ENCODE measurements at regions not wholly inside any gene's neighbourhood (a gene's known extent, or its start where the extent isn't known, plus 50 kb on each side); places are given as distances from the start of the nearest gene placed in this dataset.

GRCh38 chr14:65200454-65200853 lies 98.1 kb upstream of the MAX start:
- Histone ChIP-seq H3K4me3 (ENCODE audit: low read length) (no peak overlapping the region), H3K4me1 (ENCODE audit: insufficient read depth, low read length) (peaks cover 3% of the 10 kb centered on the region; the same call in 1 of the 2 replicates), H2AFZ (ENCODE audit: low read length) (no peak overlapping the region), H3K9ac (ENCODE audit: low read length) (no peak overlapping the region), H3F3A (ENCODE audit: low read length, unreplicated experiment) (no peaks in the 10 kb centered on the region), H3K27ac (ENCODE audit: low read length) (no peak overlapping the region), H3K27me3 (ENCODE audit: low read length) (no peaks in the 10 kb centered on the region), H3K9me3 (ENCODE audit: low read length) (no peaks in the 10 kb centered on the region), H3K4me2 (ENCODE audit: low read length) (no peak overlapping the region), H3K9me2 (replicated peaks; ENCODE audit: low read length) (no peaks in the 10 kb centered on the region), H3K79me2 (ENCODE audit: low read length) (no peaks in the 10 kb centered on the region), H4K20me1 (ENCODE audit: low read length) (no peaks in the 10 kb centered on the region), H3K36me3 (ENCODE audit: low read depth, low read length) (no peaks in the 10 kb centered on the region)
- intact Hi-C loops (cut with micrococcal nuclease) = no loop called here
- DNase-seq (no peak), ATAC-seq (peak; percentile 68)
- ChIA-PET POLR2A (ENCODE audit: unreplicated experiment) (interaction anchor here (0.6 kb wide), 1 partner anchor 23 kb away, joined by 4 read pairs; no protein-coding TSS in a partner anchor), CTCF (no interaction called here)
- no TSS peak for BruUV-seq (replicated peaks)
- TF ChIP-seq EZH2 (IDR thresholded peaks at IDR 0.05; ENCODE audit: low read length, unreplicated experiment) = no peak
- TF ChIP-seq, protein P1, sequence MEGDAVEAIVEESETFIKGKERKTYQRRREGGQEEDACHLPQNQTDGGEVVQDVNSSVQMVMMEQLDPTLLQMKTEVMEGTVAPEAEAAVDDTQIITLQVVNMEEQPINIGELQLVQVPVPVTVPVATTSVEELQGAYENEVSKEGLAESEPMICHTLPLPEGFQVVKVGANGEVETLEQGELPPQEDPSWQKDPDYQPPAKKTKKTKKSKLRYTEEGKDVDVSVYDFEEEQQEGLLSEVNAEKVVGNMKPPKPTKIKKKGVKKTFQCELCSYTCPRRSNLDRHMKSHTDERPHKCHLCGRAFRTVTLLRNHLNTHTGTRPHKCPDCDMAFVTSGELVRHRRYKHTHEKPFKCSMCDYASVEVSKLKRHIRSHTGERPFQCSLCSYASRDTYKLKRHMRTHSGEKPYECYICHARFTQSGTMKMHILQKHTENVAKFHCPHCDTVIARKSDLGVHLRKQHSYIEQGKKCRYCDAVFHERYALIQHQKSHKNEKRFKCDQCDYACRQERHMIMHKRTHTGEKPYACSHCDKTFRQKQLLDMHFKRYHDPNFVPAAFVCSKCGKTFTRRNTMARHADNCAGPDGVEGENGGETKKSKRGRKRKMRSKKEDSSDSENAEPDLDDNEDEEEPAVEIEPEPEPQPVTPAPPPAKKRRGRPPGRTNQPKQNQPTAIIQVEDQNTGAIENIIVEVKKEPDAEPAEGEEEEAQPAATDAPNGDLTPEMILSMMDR (conservative IDR thresholded peaks at IDR 0.05; ENCODE audit: low read depth, low read length) = no peak
- TF ChIP-seq EZH2phosphoT487 (IDR thresholded peaks at IDR 0.05; ENCODE audit: borderline replicate concordance, low read length) = no peak

DNA sequence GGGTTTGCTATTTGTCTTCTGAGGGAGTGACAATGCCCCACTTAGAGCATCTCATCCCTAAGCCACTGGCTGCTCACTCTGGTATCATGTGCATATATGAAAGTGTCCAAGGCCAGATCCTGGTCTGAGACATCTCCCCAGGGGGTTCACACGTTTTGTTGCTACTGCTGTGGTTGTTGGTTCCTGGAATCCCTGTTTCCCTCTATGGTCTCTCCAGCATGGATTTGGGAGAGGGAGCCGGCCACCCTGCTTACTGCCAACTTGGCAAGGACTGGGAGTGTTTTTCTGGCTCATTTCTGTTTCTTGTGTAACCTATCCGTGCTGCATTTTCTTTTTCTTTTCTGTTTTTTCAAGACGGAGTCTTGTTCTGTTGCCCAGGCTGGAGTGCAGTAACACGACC lies 101.3 kb upstream of the MAX start:
- Histone ChIP-seq H3K9me2 (replicated peaks; ENCODE audit: low read length) (no peaks in the 10 kb centered on the region), H3K9me3 (ENCODE audit: low read length) (no peaks in the 10 kb centered on the region), H3K4me3 (ENCODE audit: low read length) (no peak overlapping the region), H2AFZ (ENCODE audit: low read length) (no peak overlapping the region), H3K4me1 (ENCODE audit: insufficient read depth, low read length) (peaks cover 22% of the 10 kb centered on the region), H3K9ac (ENCODE audit: low read length) (no peak overlapping the region), H3K36me3 (ENCODE audit: low read depth, low read length) (no peaks in the 10 kb centered on the region), H3K27ac (ENCODE audit: low read length) (no peak overlapping the region), H3K4me2 (ENCODE audit: low read length) (no peak overlapping the region), H3F3A (ENCODE audit: low read length, unreplicated experiment) (no peaks in the 10 kb centered on the region), H3K79me2 (ENCODE audit: low read length) (no peaks in the 10 kb centered on the region), H4K20me1 (ENCODE audit: low read length) (no peaks in the 10 kb centered on the region), H3K27me3 (ENCODE audit: low read length) (no peaks in the 10 kb centered on the region)
- BruUV-seq (replicated peaks) = no TSS peak
- no peak for ATAC-seq
- DNase-seq = no peak
- CTCF ChIA-PET = no interaction called here
- TF ChIP-seq EZH2phosphoT487 (IDR thresholded peaks at IDR 0.05; ENCODE audit: borderline replicate concordance, low read length) (no peak), EZH2 (IDR thresholded peaks at IDR 0.05; ENCODE audit: low read length, unreplicated experiment) (no peak)
- TF ChIP-seq, protein P1 (conservative IDR thresholded peaks at IDR 0.05; ENCODE audit: low read depth, low read length) = no peak
- POLR2A ChIA-PET (ENCODE audit: unreplicated experiment) = no interaction called here
- intact Hi-C loops (cut with micrococcal nuclease) = no loop called here

DNA sequence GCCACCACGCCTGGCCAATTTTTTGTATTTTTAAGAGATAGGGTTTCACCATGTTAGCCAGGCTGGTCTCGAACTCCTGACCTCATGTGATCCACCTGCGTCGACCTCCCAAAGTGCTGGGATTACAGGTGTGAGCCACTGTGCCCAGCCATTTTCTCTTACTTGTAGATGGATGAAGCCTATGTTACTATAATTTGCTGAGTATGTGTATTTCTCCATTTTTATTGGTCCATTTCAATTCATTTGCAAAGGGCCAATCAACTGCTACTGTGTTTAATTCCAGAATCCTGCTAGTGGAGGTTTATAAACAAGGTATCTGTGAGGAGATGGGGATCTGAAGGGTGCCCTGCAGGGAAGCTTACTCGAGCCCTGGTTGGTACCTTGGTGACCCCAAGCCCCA lies 101.7 kb upstream of the MAX start:
- H3F3A ChIP-seq (ENCODE audit: low read length, unreplicated experiment) = no peaks in the 10 kb centered on the region
- peaks cover 22% of the 10 kb centered on the region for H3K4me1 ChIP-seq (ENCODE audit: insufficient read depth, low read length)
- H3K36me3 ChIP-seq (ENCODE audit: low read depth, low read length) = no peaks in the 10 kb centered on the region
- DNase-seq (no peak), ATAC-seq (no peak)
- ChIA-PET CTCF (no interaction called here), POLR2A (ENCODE audit: unreplicated experiment) (no interaction called here)
- intact Hi-C loops (cut with micrococcal nuclease) = no loop called here
- no peaks in the 10 kb centered on the region for H3K27me3 ChIP-seq (ENCODE audit: low read length)
- H3K9me3 ChIP-seq (ENCODE audit: low read length) = no peaks in the 10 kb centered on the region
- no peak overlapping the region for H3K9ac ChIP-seq (ENCODE audit: low read length)
- no peak overlapping the region for H3K27ac ChIP-seq (ENCODE audit: low read length)
- H2AFZ ChIP-seq (ENCODE audit: low read length) = no peak overlapping the region
- H3K9me2 ChIP-seq (replicated peaks; ENCODE audit: low read length) = no peaks in the 10 kb centered on the region
- H4K20me1 ChIP-seq (ENCODE audit: low read length) = no peaks in the 10 kb centered on the region
- BruUV-seq (replicated peaks) = no TSS peak
- H3K4me3 ChIP-seq (ENCODE audit: low read length) = no peak overlapping the region
- no peak for TF ChIP-seq EZH2 (IDR thresholded peaks at IDR 0.05; ENCODE audit: low read length, unreplicated experiment)
- no peak for TF ChIP-seq EZH2phosphoT487 (IDR thresholded peaks at IDR 0.05; ENCODE audit: borderline replicate concordance, low read length)
- TF ChIP-seq, protein P1 (conservative IDR thresholded peaks at IDR 0.05; ENCODE audit: low read depth, low read length) = no peak
- H3K4me2 ChIP-seq (ENCODE audit: low read length) = no peak overlapping the region
- H3K79me2 ChIP-seq (ENCODE audit: low read length) = no peaks in the 10 kb centered on the region
